ENCODE measurements at regions not wholly inside any gene's neighbourhood (a gene's known extent, or its start where the extent isn't known, plus 50 kb on each side); places are given as distances from the start of the nearest gene placed in this dataset.

DNA sequence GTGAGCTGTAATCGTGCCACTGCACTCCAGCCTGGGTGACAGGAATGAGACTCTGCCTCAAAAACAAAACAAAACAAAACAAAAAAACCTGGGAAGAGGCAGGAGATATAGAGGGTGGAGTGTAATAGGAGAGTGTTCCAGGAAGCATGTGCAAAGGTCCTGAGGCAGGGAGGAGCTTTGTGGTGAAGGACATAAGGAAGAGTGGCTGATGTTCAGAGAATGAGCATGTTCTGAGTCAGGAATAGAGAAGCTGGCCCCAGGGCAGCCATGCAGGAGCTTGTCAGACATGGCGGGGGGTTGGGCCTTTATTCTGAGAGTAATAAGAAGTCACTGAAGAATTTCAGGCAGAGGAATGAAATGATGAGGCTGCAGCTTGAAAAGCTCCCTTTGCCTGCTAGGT is 337.0 kb downstream of the CDH26 start:
- H3K27me3 ChIP-seq = no peaks in the 10 kb centered on the region
- H3K36me3 ChIP-seq = no peaks in the 10 kb centered on the region
- TF ChIP-seq, protein P1, sequence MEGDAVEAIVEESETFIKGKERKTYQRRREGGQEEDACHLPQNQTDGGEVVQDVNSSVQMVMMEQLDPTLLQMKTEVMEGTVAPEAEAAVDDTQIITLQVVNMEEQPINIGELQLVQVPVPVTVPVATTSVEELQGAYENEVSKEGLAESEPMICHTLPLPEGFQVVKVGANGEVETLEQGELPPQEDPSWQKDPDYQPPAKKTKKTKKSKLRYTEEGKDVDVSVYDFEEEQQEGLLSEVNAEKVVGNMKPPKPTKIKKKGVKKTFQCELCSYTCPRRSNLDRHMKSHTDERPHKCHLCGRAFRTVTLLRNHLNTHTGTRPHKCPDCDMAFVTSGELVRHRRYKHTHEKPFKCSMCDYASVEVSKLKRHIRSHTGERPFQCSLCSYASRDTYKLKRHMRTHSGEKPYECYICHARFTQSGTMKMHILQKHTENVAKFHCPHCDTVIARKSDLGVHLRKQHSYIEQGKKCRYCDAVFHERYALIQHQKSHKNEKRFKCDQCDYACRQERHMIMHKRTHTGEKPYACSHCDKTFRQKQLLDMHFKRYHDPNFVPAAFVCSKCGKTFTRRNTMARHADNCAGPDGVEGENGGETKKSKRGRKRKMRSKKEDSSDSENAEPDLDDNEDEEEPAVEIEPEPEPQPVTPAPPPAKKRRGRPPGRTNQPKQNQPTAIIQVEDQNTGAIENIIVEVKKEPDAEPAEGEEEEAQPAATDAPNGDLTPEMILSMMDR (IDR thresholded peaks at IDR 0.05; ENCODE audit: low read depth, low read length) = no peak
- H3K4me1 ChIP-seq = no peaks in the 10 kb centered on the region
- no peaks in the 10 kb centered on the region; the same call in none of the 2 replicates for H3K9me3 ChIP-seq
- no peak for DNase-seq
- no peak overlapping the region for H3K4me3 ChIP-seq (ENCODE audit: low read depth, low read length)

DNA sequence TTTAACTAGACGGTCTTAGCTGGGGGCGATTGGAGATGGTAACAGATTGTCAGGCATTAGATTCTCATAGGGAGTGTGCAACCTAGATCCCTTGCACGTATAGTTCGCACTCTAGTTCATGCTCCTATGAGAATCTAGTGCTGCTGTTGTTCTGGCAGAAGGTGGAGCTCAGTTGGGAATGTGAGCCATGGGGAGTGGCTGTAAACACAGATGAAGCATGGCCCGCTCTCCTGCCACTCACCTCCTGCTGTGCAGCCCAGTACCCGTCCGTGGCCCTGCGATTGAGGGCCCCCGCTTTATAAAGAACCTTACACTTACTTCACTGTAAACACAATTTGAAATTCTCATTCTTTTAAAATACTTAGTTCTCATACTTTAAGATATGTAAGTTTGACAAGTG is 339.4 kb downstream of the CDH26 start:
- Histone ChIP-seq H3K4me1 (no peaks in the 10 kb centered on the region), H3K27me3 (no peaks in the 10 kb centered on the region), H3K4me3 (ENCODE audit: low read depth, low read length) (no peak overlapping the region), H3K9me3 (no peaks in the 10 kb centered on the region; the same call in 1 of the 2 replicates), H3K36me3 (no peaks in the 10 kb centered on the region)
- TF ChIP-seq, protein P1 (IDR thresholded peaks at IDR 0.05; ENCODE audit: low read depth, low read length) = no peak
- no peak for DNase-seq

GRCh38 chr20:60298647-60299046 is 340.4 kb downstream of the CDH26 start:
- TF ChIP-seq, protein P1 (IDR thresholded peaks at IDR 0.05; ENCODE audit: low read depth, low read length) = no peak
- H3K27me3 ChIP-seq = no peaks in the 10 kb centered on the region
- no peaks in the 10 kb centered on the region; the same call in 1 of the 2 replicates for H3K9me3 ChIP-seq
- H3K36me3 ChIP-seq = no peaks in the 10 kb centered on the region
- H3K4me3 ChIP-seq (ENCODE audit: low read depth, low read length) = no peak overlapping the region
- no peaks in the 10 kb centered on the region for H3K4me1 ChIP-seq
- DNase-seq = no peak

DNA sequence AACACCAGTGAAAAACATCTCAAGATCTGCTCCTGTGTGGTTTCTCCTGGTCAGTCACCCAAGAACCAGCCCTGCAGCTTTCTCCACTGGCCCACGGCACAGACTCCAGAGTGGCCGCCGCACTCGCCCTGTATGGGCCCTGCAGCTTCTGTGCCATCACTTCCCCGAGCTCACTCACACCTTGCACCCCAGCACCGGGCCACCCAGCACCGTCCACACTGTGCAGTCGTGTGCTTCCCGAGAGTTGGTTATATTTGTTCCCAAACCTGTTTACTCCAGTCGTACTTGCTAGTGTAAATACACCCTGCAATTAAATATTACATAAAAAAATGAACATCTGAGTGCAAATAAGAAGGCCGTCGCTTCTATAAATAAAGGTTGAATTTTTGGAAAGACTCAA is 341.7 kb downstream of the CDH26 start:
- no peaks in the 10 kb centered on the region; the same call in 1 of the 2 replicates for H3K9me3 ChIP-seq
- H3K36me3 ChIP-seq = no peaks in the 10 kb centered on the region
- H3K4me3 ChIP-seq (ENCODE audit: low read depth, low read length) = no peak overlapping the region
- TF ChIP-seq, protein P1 (IDR thresholded peaks at IDR 0.05; ENCODE audit: low read depth, low read length) = no peak
- no peak for DNase-seq
- no peaks in the 10 kb centered on the region for H3K4me1 ChIP-seq
- H3K27me3 ChIP-seq = no peaks in the 10 kb centered on the region

DNA sequence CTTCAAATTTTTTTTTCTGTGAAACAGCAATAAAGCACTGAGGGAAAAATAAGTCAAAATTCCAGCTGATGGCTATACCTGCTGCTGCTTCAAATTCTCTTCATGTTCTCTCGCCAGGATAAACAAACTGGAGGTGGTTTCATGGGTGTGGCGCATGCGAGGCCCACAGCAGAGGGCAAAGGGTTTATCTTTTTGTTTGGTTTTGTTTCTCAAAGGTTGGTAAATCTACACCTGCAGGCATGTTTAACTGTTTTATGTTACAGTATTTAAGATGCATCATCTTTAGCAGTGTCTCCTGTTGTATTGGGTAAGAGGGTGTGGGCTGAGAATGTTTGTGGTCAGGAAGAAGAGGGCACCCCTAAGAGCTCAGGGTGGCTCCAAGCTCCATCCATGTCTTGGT is 342.2 kb downstream of the CDH26 start:
- Histone ChIP-seq H3K4me3 (ENCODE audit: low read depth, low read length) (no peak overlapping the region), H3K36me3 (no peaks in the 10 kb centered on the region), H3K27me3 (no peaks in the 10 kb centered on the region), H3K9me3 (no peaks in the 10 kb centered on the region; the same call in 1 of the 2 replicates), H3K4me1 (no peaks in the 10 kb centered on the region)
- TF ChIP-seq, protein P1 (IDR thresholded peaks at IDR 0.05; ENCODE audit: low read depth, low read length) = no peak
- no peak for DNase-seq

DNA sequence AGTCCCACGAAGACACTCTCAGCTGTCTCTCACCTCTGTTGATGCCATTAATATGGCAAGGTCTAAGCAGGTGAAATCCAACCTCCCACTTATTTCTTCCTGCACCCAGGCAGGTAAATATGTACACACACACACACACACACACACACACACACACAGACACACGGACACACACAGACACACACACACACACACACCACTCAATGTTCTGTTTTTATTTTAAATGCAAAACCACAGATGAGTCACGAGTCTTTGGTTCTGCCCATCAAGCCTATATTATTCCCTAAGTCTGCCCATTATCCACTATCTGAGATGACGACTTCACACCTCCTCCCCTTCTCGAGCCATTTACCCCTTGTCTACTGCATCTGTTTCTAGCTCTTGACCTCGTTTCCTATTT is 344.7 kb downstream of the CDH26 start:
- Histone ChIP-seq H3K4me3 (ENCODE audit: low read depth, low read length) (no peak overlapping the region), H3K27me3 (no peaks in the 10 kb centered on the region), H3K36me3 (no peaks in the 10 kb centered on the region), H3K9me3 (no peaks in the 10 kb centered on the region; the same call in 1 of the 2 replicates), H3K4me1 (no peaks in the 10 kb centered on the region)
- no peak for DNase-seq
- TF ChIP-seq, protein P1 (IDR thresholded peaks at IDR 0.05; ENCODE audit: low read depth, low read length) = no peak
